Pancreas (tissue), 10 donors: ENCODE measurements at regions not wholly inside any gene's neighbourhood (a gene's known extent, or its start where the extent isn't known, plus 50 kb on each side); places are given as distances from the start of the nearest gene placed in this dataset.

Experiments used
- ATAC-seq, 4 donors: fragments of 200-7000 bp; cut with Tn5 transposase; one replicate each; pipeline versions ENCODE4 v1.8.0 to v1.9.1; 2020; ENCODE audit warnings: mild to moderate bottlenecking in 4 of 4, moderate library complexity in 4 of 4
- DNase-seq, 6 donors: peaks; one replicate each; pipeline ENCODE4 v3.0.0-alpha.2; 2020
- FAIRE-seq: peaks from 2 replicates; lab custom pipeline; 2012; peaks lifted over from hg19 to GRCh38; lab: Jason Lieb, UNC
- H3K27ac ChIP-seq, 4 donors: fragments of 200-600 bp; sonication (generic); 1 replicate in 3 of 4; 2 replicates in 1 of 4; pipeline versions ENCODE4 v1.5.0 to v1.8.0; 2020
- H3K27me3 ChIP-seq, 4 donors: fragments of 200-600 bp; one replicate each; pipeline ENCODE4 v1.8.0; 2021
- H3K36me3 ChIP-seq, 3 donors: fragments of 200-600 bp; sonication (generic) in 1 of 3; one replicate each; pipeline versions ENCODE4 v1.5.0 to v1.8.0; 2020 to 2021
- H3K4me1 ChIP-seq, 3 donors: fragments of 200-600 bp; one replicate each; pipeline ENCODE4 v1.8.0; 2021
- H3K4me3 ChIP-seq, 4 donors: fragments of 200-600 bp; sonication (generic) in 2 of 4; one replicate each; pipeline versions ENCODE4 v1.5.0 to v1.8.0; 2020 to 2021
- H3K9me3 ChIP-seq, 4 donors: fragments of 200-600 bp; one replicate each; pipeline ENCODE4 v1.8.0; 2021
- WGBS, 2 donors: extraction: QIAGEN DNeasy Blood & Tissue Kit; methylation state at CpG; one replicate each; pipeline ENCODE4 v1.1.7; 2013; 5-methylcytosine and 5-hydroxymethylcytosine counted together
- intact Hi-C, 3 donors: fragments of 100-400 bp; cut with DNase I; formaldehyde crosslinking; loops; one replicate each; pipeline versions ENCODE4 v1.11.1 to v1.14.2; 2022
- TF ChIP-seq, protein P1 (sequence below), 4 donors: fragments of 200-600 bp; sonication (generic) in 3 of 4; IDR thresholded peaks; one replicate each; pipeline versions ENCODE4 v1.5.0 to v1.8.0; 2021; ENCODE audit warnings: antibody characterized with exemption in 4 of 4
- donor health status: healthy with polysubstance abuse.
- donor health status: DM: no; HTN: no; CAD: no; lungs with moderate emphysema.
- donor health status: DM: no; HTN: no; CAD: no.
- donor health status: control.
- donor health status: control.
- donor health status: Bipolar disorder and iron deficiency.
- donor health status: DM: yes; HTN: yes; CAD: no.
- donor health status: DM: no; HTN: no; CAD: no.
- donor health status: DM: no; HTN: no; CAD: no.
- donor health status: DM: yes; HTN: yes; CAD: no.

GRCh38 chr3:88433568-88433967 lies 283.8 kb downstream of the C3orf38 start:
- intact Hi-C loops: no loop called here
- H3K36me3 ChIP-seq: no peaks in the 10 kb centered on the region
- H3K4me1 ChIP-seq: no peaks in the 10 kb centered on the region
- no peak overlapping the region for H3K27ac ChIP-seq
- ATAC-seq (no peak), FAIRE-seq (no peak), DNase-seq (no peak)
- TF ChIP-seq, protein P1, sequence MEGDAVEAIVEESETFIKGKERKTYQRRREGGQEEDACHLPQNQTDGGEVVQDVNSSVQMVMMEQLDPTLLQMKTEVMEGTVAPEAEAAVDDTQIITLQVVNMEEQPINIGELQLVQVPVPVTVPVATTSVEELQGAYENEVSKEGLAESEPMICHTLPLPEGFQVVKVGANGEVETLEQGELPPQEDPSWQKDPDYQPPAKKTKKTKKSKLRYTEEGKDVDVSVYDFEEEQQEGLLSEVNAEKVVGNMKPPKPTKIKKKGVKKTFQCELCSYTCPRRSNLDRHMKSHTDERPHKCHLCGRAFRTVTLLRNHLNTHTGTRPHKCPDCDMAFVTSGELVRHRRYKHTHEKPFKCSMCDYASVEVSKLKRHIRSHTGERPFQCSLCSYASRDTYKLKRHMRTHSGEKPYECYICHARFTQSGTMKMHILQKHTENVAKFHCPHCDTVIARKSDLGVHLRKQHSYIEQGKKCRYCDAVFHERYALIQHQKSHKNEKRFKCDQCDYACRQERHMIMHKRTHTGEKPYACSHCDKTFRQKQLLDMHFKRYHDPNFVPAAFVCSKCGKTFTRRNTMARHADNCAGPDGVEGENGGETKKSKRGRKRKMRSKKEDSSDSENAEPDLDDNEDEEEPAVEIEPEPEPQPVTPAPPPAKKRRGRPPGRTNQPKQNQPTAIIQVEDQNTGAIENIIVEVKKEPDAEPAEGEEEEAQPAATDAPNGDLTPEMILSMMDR (IDR thresholded peaks at IDR 0.05): no peak
- no peaks in the 10 kb centered on the region for H3K9me3 ChIP-seq
- WGBS, 2 donors: 35 to 43% methylated on average over 2 of the region's 2 CpGs
- no peaks in the 10 kb centered on the region for H3K27me3 ChIP-seq
- no peak overlapping the region for H3K4me3 ChIP-seq

- FAIRE-seq: no peak
- Histone ChIP-seq H3K4me1 (no peaks in the 10 kb centered on the region), H3K27ac (no peak overlapping the region), H3K36me3 (no peaks in the 10 kb centered on the region), H3K27me3 (no peaks in the 10 kb centered on the region), H3K9me3 (no peaks in the 10 kb centered on the region), H3K4me3 (no peak overlapping the region)
- no peak for DNase-seq
- ATAC-seq: no peak
- 64 to 76% methylated on average over 2 of the region's 2 CpGs for WGBS, 2 donors
- TF ChIP-seq, protein P1 (IDR thresholded peaks at IDR 0.05): no peak
- intact Hi-C loops: no loop called here
Measured at GRCh38 chr3:88434001-88434400, 284.2 kb downstream of the C3orf38 start.

- no peak overlapping the region for H3K27ac ChIP-seq
- no peak for FAIRE-seq
- intact Hi-C loops: no loop called here
- TF ChIP-seq, protein P1 (IDR thresholded peaks at IDR 0.05): no peak
- no peak overlapping the region for H3K4me3 ChIP-seq
- H3K4me1 ChIP-seq: no peaks in the 10 kb centered on the region
- H3K36me3 ChIP-seq: no peaks in the 10 kb centered on the region
- no peak for DNase-seq
- H3K27me3 ChIP-seq: no peaks in the 10 kb centered on the region
- no peak for ATAC-seq
- no peaks in the 10 kb centered on the region for H3K9me3 ChIP-seq
- 60 to 69% methylated on average over 1 of the region's 1 CpG for WGBS, 2 donors
Measured at GRCh38 chr3:88440701-88441100, 290.9 kb downstream of the C3orf38 start.

DNA sequence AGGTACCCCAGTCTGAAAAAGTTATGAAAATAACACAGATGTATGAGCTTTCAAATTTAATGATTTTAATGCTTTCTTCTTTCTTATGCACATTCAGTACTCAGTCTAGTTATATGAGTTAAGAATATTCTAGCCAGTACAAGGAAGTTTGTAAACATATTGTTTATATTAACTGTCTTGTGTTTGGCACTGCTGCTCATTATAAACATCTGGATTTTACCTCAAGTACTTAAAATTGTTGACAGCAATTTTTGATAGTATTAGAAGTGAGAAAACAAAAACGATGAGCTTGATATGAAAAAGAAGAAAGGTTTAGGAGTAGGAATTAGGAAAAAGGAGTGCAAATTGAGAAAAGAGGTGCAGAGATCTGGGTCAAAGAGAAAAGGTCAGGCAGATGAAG lies 293.3 kb downstream of the C3orf38 start:
- H3K27ac ChIP-seq: no peak overlapping the region
- H3K36me3 ChIP-seq: no peaks in the 10 kb centered on the region
- DNase-seq (no peak), ATAC-seq (no peak), FAIRE-seq (no peak)
- H3K4me3 ChIP-seq: no peak overlapping the region
- intact Hi-C loops: no loop called here
- H3K4me1 ChIP-seq: no peaks in the 10 kb centered on the region
- H3K27me3 ChIP-seq: no peaks in the 10 kb centered on the region
- H3K9me3 ChIP-seq: no peaks in the 10 kb centered on the region
- TF ChIP-seq, protein P1 (IDR thresholded peaks at IDR 0.05): no peak
- WGBS, 2 donors: 31 to 33% methylated on average over 1 of the region's 1 CpG

GRCh38 chr3:88444251-88444650 lies 294.5 kb downstream of the C3orf38 start:
- no peak overlapping the region for H3K4me3 ChIP-seq
- H3K27me3 ChIP-seq: no peaks in the 10 kb centered on the region
- TF ChIP-seq, protein P1 (IDR thresholded peaks at IDR 0.05): no peak
- FAIRE-seq: no peak
- H3K9me3 ChIP-seq: no peaks in the 10 kb centered on the region
- H3K27ac ChIP-seq: no peak overlapping the region
- WGBS, 2 donors: 72 to 77% methylated on average over 1 of the region's 1 CpG
- intact Hi-C loops: no loop called here
- no peak for ATAC-seq
- H3K36me3 ChIP-seq: no peaks in the 10 kb centered on the region
- no peak for DNase-seq
- H3K4me1 ChIP-seq: no peaks in the 10 kb centered on the region
